NCI-H1417 (cell line): ENCODE measurements at regions not wholly inside any gene's neighbourhood (a gene's known extent, or its start where the extent isn't known, plus 50 kb on each side); places are given as distances from the start of the nearest gene placed in this dataset.

Experiments used
- DNase-seq, 3 experiments: peaks; one replicate each; lab custom pipeline; 2025; lab: John Stamatoyannopoulos, UW

DNA sequence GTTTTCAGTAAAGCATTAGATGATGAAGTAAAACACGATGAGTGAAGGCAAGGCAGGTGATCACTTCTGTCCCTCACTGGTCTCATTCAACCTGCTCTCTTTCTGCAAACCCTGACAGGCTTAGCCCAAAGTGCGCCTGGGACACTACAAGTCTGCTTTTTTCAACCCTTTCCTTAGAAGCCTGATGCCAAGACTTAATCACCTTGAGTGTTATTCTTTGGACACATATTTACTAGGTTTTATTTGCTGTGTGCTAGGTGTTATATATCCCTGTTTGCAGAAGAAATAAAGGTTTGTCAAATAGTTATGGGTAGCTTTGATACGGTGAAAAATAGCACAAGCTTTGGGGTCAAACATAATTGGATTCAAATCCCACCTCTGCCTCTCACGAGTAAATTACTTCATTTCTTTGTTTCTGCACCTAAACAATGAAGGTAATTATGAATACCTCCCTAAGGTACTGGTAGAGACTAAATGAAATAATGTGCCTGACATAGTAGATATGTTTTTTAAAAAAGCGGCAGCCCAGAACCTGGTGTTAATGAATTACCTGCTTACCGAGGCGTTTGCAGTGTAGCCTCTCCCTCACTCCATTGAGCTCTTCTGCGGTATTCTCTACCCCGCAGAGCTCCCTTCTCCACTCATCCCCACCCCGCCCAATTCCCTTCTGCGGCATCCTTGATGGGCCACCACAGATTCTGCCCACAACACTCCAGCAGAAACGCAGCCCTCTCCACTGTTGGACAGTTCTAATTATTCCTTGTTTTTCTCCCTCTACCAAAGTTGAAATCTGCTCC, 269.0 kb upstream of the TPM1 start:
- no peak for DNase-seq

- DNase-seq = no peak
These were observed 266.6 kb upstream of the TPM1 start for GRCh38 chr15:62775932-62776331.

GRCh38 chr15:62777671-62778070, 264.9 kb upstream of the TPM1 start:
- DNase-seq = no peak

- DNase-seq = no peak
These were observed 263.3 kb upstream of the TPM1 start for GRCh38 chr15:62779036-62779770.

DNA sequence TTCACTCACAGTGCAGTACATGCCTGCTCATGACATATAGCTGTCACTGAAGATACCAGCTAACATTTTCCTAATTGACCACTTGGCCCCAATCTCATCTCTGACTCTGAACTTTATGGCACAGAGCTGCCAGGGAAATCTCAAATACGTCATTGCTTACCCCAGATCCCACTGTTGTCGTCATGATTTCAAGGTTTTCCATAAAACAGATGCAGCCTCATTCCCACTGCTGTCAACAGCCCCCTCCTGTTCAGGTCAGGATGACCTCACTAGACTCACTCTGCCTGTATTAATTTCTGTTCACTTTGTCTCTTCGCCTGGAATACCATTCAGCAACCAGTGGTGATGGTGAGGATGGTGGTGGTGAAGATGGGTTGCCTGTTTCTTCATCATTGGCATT, 262.6 kb upstream of the TPM1 start:
- no peak for DNase-seq

DNA sequence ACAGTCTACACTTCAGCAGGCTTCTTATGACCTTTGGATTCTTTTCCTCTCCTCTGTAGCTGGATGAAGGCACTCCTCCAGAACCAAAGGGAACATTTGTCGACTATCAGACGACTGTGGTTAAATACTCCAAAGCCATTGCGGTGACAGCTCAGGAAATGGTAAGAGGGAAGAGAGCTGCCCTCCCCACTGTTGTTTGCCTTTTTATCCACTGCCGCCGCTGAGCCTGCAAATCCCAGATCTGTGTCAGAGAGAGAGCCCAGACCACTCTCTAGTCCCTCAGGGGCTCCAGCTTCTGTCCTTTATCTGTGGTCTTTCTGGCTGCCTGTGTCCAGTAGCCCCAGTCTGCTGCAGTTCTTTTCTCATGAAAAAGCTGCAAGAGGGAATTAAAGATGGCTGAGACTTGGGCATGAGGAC, 261.5 kb upstream of the TPM1 start:
- no peak for DNase-seq

- DNase-seq = peak; percentile 43 to 80 (median 49)
These were observed 260.3 kb upstream of the TPM1 start for GRCh38 chr15:62782071-62782841.

GRCh38 chr15:62782896-62783295, 259.7 kb upstream of the TPM1 start:
- no peak for DNase-seq

GRCh38 chr15:62783303-62783957, 259.1 kb upstream of the TPM1 start:
- DNase-seq = no peak

GRCh38 chr15:62785881-62786828, 256.4 kb upstream of the TPM1 start:
- no peak for DNase-seq

GRCh38 chr15:62787401-62787800, 255.1 kb upstream of the TPM1 start:
- no peak for DNase-seq

DNA sequence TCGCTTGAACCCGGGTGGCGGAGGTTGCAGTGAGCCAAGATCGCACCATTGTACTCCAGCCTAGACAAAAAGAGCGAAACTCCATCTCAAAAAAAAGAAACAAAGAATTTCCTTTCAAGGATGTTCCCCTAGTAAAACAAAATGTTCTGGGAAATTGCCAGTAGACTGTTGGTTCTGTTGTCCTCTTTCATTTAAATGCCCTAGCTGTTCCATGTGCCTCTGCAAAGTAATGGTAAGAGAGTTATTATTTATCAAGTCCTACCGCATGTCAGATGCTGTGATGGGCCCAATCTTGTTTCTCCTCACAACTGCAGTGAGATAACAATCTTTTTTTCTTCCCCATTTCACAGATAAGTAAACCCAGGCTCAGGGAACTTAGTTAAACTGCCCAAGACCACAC, 254.3 kb upstream of the TPM1 start:
- no peak for DNase-seq

- no peak for DNase-seq
These were observed 252.0 kb upstream of the TPM1 start for GRCh38 chr15:62790546-62790945.

DNA sequence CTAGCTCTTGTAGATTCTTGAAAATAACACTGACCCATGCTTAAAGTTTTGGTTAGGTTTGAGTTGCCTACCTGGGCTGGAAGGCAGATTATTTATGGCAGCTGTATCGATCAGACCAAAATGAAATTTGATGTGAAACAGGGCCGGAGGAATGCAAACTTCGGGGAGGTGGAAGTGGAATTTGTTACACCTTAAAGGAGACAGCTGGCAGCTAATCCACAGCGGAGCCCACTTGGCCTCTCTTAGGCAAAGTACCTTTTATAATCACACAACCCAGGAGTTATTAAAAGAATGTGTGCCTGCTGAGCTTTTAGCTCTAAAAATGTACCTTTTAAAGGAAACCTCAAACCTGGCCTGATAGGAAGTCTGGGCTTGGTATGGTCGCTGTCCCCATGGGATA, 250.9 kb upstream of the TPM1 start:
- no peak for DNase-seq

DNA sequence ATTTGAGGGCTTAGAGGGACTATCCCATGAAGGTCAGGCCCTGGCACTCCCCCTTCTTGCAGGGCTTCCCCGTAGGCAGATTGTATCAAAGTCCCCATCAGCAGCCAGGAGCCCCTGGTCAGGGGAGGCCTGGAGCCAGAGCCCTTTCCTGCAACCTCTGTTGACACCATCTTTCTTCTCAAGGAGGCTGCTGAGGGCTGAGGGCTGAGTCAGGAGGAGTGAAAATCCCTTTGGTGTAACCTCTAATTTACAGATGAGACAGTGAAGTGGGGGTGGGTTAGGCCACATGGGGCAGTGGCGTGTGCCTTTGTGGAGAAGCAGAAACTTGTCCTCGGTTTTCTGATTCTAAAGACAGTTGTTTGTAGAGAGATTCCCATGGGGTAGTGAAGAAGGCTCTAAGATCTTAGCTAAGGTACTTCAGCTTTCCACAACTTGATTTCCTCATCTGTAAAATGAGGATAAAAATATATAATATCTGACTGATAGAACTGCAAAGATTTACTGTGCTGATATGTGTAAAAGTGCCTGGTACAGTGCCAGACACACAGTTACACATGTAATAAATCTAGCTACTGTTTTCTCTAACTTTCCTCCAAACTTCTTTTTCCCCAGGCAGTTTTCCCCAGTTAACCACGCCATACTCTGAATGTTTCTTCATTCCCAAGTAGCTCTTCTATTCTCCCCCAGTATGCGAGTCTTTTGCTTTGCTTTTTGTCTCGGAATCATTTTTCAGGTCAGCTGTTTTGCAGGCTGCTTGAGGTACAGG, 249.4 kb upstream of the TPM1 start:
- DNase-seq = no peak

DNA sequence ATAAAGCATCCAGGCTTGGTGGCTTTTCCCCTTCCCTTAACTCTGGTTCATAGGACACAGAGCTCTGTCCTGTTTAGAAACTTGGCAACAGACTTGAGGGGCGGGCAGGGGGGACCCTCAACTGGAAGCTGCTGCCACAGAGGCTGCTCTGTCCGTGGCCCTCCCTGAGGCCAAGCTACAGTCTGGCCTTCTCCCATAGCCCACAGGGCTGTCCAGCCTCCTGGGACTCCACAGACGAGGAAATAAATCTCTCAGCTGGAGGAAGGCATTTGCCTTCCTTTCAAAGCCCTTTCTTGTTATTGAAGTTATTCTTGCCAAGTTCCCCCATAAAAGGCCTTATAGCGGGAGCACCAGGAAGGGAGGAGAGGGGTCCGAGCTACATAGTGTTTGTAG, 248.8 kb upstream of the TPM1 start:
- DNase-seq = no peak

- DNase-seq = no peak
These were observed 247.4 kb upstream of the TPM1 start for GRCh38 chr15:62795171-62795570.

GRCh38 chr15:62795700-62796695, 246.5 kb upstream of the TPM1 start:
- no peak for DNase-seq

GRCh38 chr15:62797171-62797570, 245.4 kb upstream of the TPM1 start:
- no peak for DNase-seq
